GM12864 (cell line): ENCODE measurements at regions not wholly inside any gene's neighbourhood (a gene's known extent, or its start where the extent isn't known, plus 50 kb on each side); places are given as distances from the start of the nearest gene placed in this dataset.

Experiments
- DNase-seq: peaks from one replicate; pipeline ENCODE4 v3.0.0-alpha.2; 2011; ENCODE audit warnings: low read depth
- H3K4me3 ChIP-seq: 2 replicates; pipeline ENCODE4 v1.5.1; 2011; ENCODE audit warnings: mild to moderate bottlenecking, low read depth, low read length, control low read depth
- CTCF ChIP-seq: IDR thresholded peaks from 2 replicates; pipeline ENCODE4 v1.5.1; 2011; ENCODE audit warnings: low read depth, mild to moderate bottlenecking, moderate library complexity, low read length, control low read depth, inconsistent platforms; ENCODE audit errors: missing control alignments

- no peak overlapping the region for H3K4me3 ChIP-seq
- DNase-seq: no peak
- no peak for TF ChIP-seq CTCF
Measured at GRCh38 chr9:108014353-108014752, 524.8 kb upstream of the KLF4 start.

- no peak overlapping the region for H3K4me3 ChIP-seq
- no peak for TF ChIP-seq CTCF
- DNase-seq: no peak
Measured at GRCh38 chr9:108012886-108013665, 523.5 kb upstream of the KLF4 start.

- no peak for DNase-seq
- no peak for TF ChIP-seq CTCF
- no peak overlapping the region for H3K4me3 ChIP-seq
Measured at GRCh38 chr9:108012405-108012804, 522.8 kb upstream of the KLF4 start.

GRCh38 chr9:108003526-108003925, 514.0 kb upstream of the KLF4 start:
- no peak for TF ChIP-seq CTCF
- no peak for DNase-seq
- no peak overlapping the region for H3K4me3 ChIP-seq

- no peak overlapping the region for H3K4me3 ChIP-seq
- TF ChIP-seq CTCF: no peak
- DNase-seq: no peak
Measured at GRCh38 chr9:108002371-108002956, 512.9 kb upstream of the KLF4 start.

- DNase-seq: no peak
- H3K4me3 ChIP-seq: no peak overlapping the region
- no peak for TF ChIP-seq CTCF
Measured at GRCh38 chr9:108001237-108001636, 511.7 kb upstream of the KLF4 start.

- no peak for TF ChIP-seq CTCF
- DNase-seq: no peak
- no peak overlapping the region for H3K4me3 ChIP-seq
Measured at GRCh38 chr9:107999890-108000289, 510.3 kb upstream of the KLF4 start.
